H1 (cell line): ENCODE measurements at regions not wholly inside any gene's neighbourhood (a gene's known extent, or its start where the extent isn't known, plus 50 kb on each side); places are given as distances from the start of the nearest gene placed in this dataset.

ENCODE experiments used
- CTCF ChIA-PET: fragments of 300-600 bp; sonication (Branson Sonifier 250); formaldehyde crosslinking; loops from one replicate; lab custom pipeline; 2021; ENCODE audit not compliant: partially characterized antibody; lab: Charles Lee
- POLR2A ChIA-PET: fragments of 300-600 bp; sonication (Branson Sonifier 250); formaldehyde crosslinking; loops from one replicate; lab custom pipeline; 2021; ENCODE audit warnings: inconsistent platforms; ENCODE audit not compliant: partially characterized antibody; lab: Charles Lee
- DNase-seq, 2 experiments: peaks; one replicate each; pipeline versions ENCODE4 v3.0.0 to v3.0.0-alpha.2; 2010 to 2022; ENCODE audit warnings: low spot score in 2 of 2, low read depth in 1 of 2, mixed read lengths in 1 of 2
- FAIRE-seq: peaks from 2 replicates; lab custom pipeline; 2011; peaks lifted over from hg19 to GRCh38; lab: Jason Lieb, UNC
- H2AFZ ChIP-seq: 2 replicates; pipeline ENCODE4 v1.8.1; 2012; ENCODE audit warnings: low read length, inconsistent platforms
- H2AK5ac ChIP-seq: 2 replicates; pipeline ENCODE4 v1.6.1; 2013; ENCODE audit warnings: low read depth, low read length
- H2BK120ac ChIP-seq: replicated peaks from 2 replicates; pipeline ENCODE3; 2013; ENCODE audit warnings: low read depth, low read length, inconsistent platforms
- H2BK12ac ChIP-seq: 2 replicates; pipeline ENCODE4 v1.6.1; 2013; ENCODE audit warnings: low read depth, low read length
- H2BK15ac ChIP-seq: 2 replicates; pipeline ENCODE4 v1.6.1; 2013; ENCODE audit warnings: low read length
- H2BK20ac ChIP-seq: 2 replicates; pipeline ENCODE4 v1.6.1; 2013; ENCODE audit warnings: low read length
- H2BK5ac ChIP-seq: 2 replicates; pipeline ENCODE4 v1.6.1; 2013; ENCODE audit warnings: low read depth, low read length
- H3K14ac ChIP-seq: 2 replicates; pipeline ENCODE4 v1.6.1; 2013; ENCODE audit warnings: inconsistent platforms; ENCODE audit not compliant: insufficient read length
- H3K18ac ChIP-seq: 2 replicates; pipeline ENCODE4 v1.6.1; 2013; ENCODE audit warnings: low read length; ENCODE audit errors: extremely low read depth
- H3K23ac ChIP-seq: 2 replicates; pipeline ENCODE4 v1.6.1; 2013; ENCODE audit warnings: inconsistent platforms; ENCODE audit not compliant: insufficient read length
- H3K23me2 ChIP-seq: 2 replicates; pipeline ENCODE4 v1.6.1; 2013; ENCODE audit warnings: low read depth, low read length
- H3K27ac ChIP-seq: 2 replicates; pipeline ENCODE4 v1.6.1; 2011; ENCODE audit warnings: low read depth, low read length, inconsistent platforms
- H3K27me3 ChIP-seq, 4 experiments: replicated peaks in 1 of 4; 1 replicate in 1 of 4; 2 replicates in 3 of 4; pipeline versions ENCODE4 v1.6.1 to v1.8.1; 2011 to 2013; ENCODE audit warnings: low read length in 3 of 4, mild to moderate bottlenecking in 3 of 4, inconsistent platforms in 2 of 4, mixed read lengths in 2 of 4, moderate library complexity in 1 of 4; ENCODE audit not compliant: control insufficient read depth in 3 of 4, insufficient read depth in 3 of 4; ENCODE audit errors: extremely low read depth in 1 of 4
- H3K36me3 ChIP-seq, 4 experiments: 2 replicates each; pipeline versions ENCODE4 v1.6.1 to v1.8.1; 2011 to 2013; ENCODE audit warnings: mild to moderate bottlenecking in 4 of 4, low read length in 3 of 4, moderate library complexity in 2 of 4, control low read depth in 1 of 4, inconsistent platforms in 1 of 4; ENCODE audit not compliant: insufficient read depth in 4 of 4, control insufficient read depth in 2 of 4
- H3K4ac ChIP-seq: replicated peaks from 2 replicates; pipeline ENCODE3; 2013; ENCODE audit warnings: low read length, low read depth, mixed read lengths, inconsistent platforms; ENCODE audit not compliant: insufficient read length
- H3K4me1 ChIP-seq, 4 experiments: replicated peaks in 1 of 4; 1 replicate in 1 of 4; 2 replicates in 3 of 4; pipeline versions ENCODE4 v1.6.1 to v1.8.1; 2011 to 2013; ENCODE audit warnings: low read length in 3 of 4, inconsistent platforms in 2 of 4, mixed read lengths in 1 of 4; ENCODE audit not compliant: insufficient read depth in 4 of 4, control insufficient read depth in 3 of 4
- H3K4me2 ChIP-seq, 2 experiments: 2 replicates each; pipeline versions ENCODE4 v1.6.1 to v1.8.1; 2011 to 2013; ENCODE audit warnings: low read depth in 2 of 2, low read length in 2 of 2, control low read depth in 1 of 2, inconsistent platforms in 1 of 2, mild to moderate bottlenecking in 1 of 2; ENCODE audit not compliant: insufficient read depth in 1 of 2
- H3K4me3 ChIP-seq, 4 experiments: fragments of 200-600, 300-600 bp in 1 of 4; sonication (generic), shearing (Covaris generic), sonication (Bioruptor Twin) in 1 of 4; 2 replicates each; pipeline versions ENCODE4 v1.5.1 to v1.8.1; 2011 to 2016; ENCODE audit warnings: low read length in 4 of 4, low read depth in 3 of 4, control low read depth in 2 of 4, inconsistent platforms in 2 of 4, mild to moderate bottlenecking in 2 of 4, mixed read lengths in 1 of 4, moderate library complexity in 1 of 4; ENCODE audit not compliant: insufficient read depth in 2 of 4; ENCODE audit errors: extremely low read depth in 1 of 4
- H3K56ac ChIP-seq: replicated peaks from 2 replicates; pipeline ENCODE3; 2013; ENCODE audit warnings: low read depth, mild to moderate bottlenecking, mixed read lengths, low read length, inconsistent platforms; ENCODE audit not compliant: insufficient read length
- H3K79me1 ChIP-seq: 2 replicates; pipeline ENCODE4 v1.6.1; 2013; ENCODE audit warnings: low read depth, low read length, control low read depth
- H3K79me2 ChIP-seq, 2 experiments: 2 replicates each; pipeline versions ENCODE4 v1.6.1 to v1.8.1; 2012 to 2013; ENCODE audit warnings: low read length in 2 of 2, mild to moderate bottlenecking in 2 of 2, inconsistent platforms in 1 of 2; ENCODE audit not compliant: insufficient read depth in 2 of 2, control insufficient read depth in 1 of 2
- H3K9ac ChIP-seq, 4 experiments: replicated peaks in 1 of 4; 1 replicate in 1 of 4; 2 replicates in 3 of 4; pipeline versions ENCODE4 v1.6.1 to v1.8.1; 2011 to 2013; ENCODE audit warnings: low read depth in 3 of 4, low read length in 3 of 4, control low read depth in 2 of 4, mild to moderate bottlenecking in 2 of 4, moderate library complexity in 2 of 4, inconsistent platforms in 1 of 4; ENCODE audit errors: extremely low read depth in 1 of 4
- H3K9me3 ChIP-seq, 2 experiments: 2 replicates each; pipeline versions ENCODE4 v1.6.1 to v1.8.1; 2012 to 2013; ENCODE audit warnings: mild to moderate bottlenecking in 2 of 2, moderate library complexity in 2 of 2, control low read depth in 1 of 2, inconsistent platforms in 1 of 2, low read depth in 1 of 2, low read length in 1 of 2, mixed read lengths in 1 of 2; ENCODE audit not compliant: insufficient read depth in 2 of 2
- H4K20me1 ChIP-seq, 2 experiments: replicated peaks in 1 of 2; 2 replicates each; pipeline versions ENCODE3 to v1.8.1; 2011 to 2013; ENCODE audit warnings: inconsistent platforms in 2 of 2, low read length in 2 of 2, mild to moderate bottlenecking in 1 of 2; ENCODE audit not compliant: insufficient read depth in 2 of 2, control insufficient read depth in 1 of 2
- H4K5ac ChIP-seq: 2 replicates; pipeline ENCODE4 v1.6.1; 2013; ENCODE audit warnings: low read length, low read depth, mixed read lengths, inconsistent platforms; ENCODE audit not compliant: insufficient read length
- H4K8ac ChIP-seq: 2 replicates; pipeline ENCODE4 v1.8.0; 2013; ENCODE audit warnings: mild to moderate bottlenecking, moderate library complexity, low read length, inconsistent platforms; ENCODE audit not compliant: insufficient read depth; ENCODE audit errors: extremely low read depth
- H4K91ac ChIP-seq: replicated peaks from 2 replicates; pipeline ENCODE3; 2013; ENCODE audit warnings: low read length, mixed read lengths, inconsistent platforms; ENCODE audit not compliant: insufficient read length
- ASH2L ChIP-seq: fragments of 200-600, 300-600 bp; sonication (generic); IDR thresholded peaks from one replicate; pipeline ENCODE4 v1.7.1; 2017; ENCODE audit warnings: low read length
- BACH1 ChIP-seq: IDR thresholded peaks from 2 replicates; pipeline ENCODE4 v1.6.1; 2012; ENCODE audit warnings: low read length, improper control_type of control experiment
- CTBP2 ChIP-seq: IDR thresholded peaks from 2 replicates; pipeline ENCODE4 v1.7.0; 2011; ENCODE audit warnings: borderline replicate concordance, mild to moderate bottlenecking, moderate library complexity, mixed read lengths, low read length; ENCODE audit not compliant: insufficient read depth, insufficient read length
- SP2 ChIP-seq: IDR thresholded peaks from 2 replicates; pipeline ENCODE4 v1.6.1; 2012; ENCODE audit warnings: mild to moderate bottlenecking, low read length, inconsistent platforms
- ZNF274 ChIP-seq: IDR thresholded peaks from 2 replicates; pipeline ENCODE4 v1.7.0; 2012; ENCODE audit warnings: low read length, borderline replicate concordance; ENCODE audit errors: extremely low read depth
- WGBS, 2 experiments: shearing (Covaris generic) in 1 of 2; methylation state at CpG; one replicate each; pipeline versions ENCODE4 v1.1.6 to v1.1.7; 2013 to 2015; ENCODE audit warnings: low lambda C conversion rate in 2 of 2, mixed read lengths in 2 of 2, inconsistent platforms in 1 of 2, low coverage in 1 of 2, missing lambda C conversion rate in 1 of 2; ENCODE audit not compliant: insufficient replicate concordance in 2 of 2, insufficient coverage in 1 of 2, insufficient read length in 1 of 2; ENCODE audit errors: extremely low coverage in 1 of 2, missing lambda C conversion rate in 1 of 2; 5-methylcytosine and 5-hydroxymethylcytosine counted together
- TF ChIP-seq, protein P1 (sequence below): IDR thresholded peaks from 2 replicates; pipeline ENCODE4 v1.6.1; 2012; ENCODE audit warnings: inconsistent platforms

DNA sequence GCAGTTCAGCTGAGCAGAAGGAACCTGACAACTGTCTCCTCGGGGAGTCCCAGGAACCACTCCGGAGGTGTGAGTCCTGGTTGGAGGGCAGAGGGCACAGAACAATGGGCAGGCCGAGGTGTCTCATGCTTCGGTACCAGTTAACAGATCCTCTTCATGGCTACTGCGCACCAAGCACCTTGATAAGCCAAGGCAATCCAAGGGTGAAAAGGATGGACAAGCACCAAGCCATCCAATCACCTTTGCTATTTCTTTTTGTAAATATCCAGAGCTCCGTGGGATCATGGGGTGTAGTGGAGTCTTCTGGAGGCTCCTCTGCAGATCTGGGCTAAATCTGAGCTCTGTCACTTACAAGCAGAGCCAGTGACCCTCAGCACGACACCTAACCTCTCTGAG, 233.5 kb downstream of the WDR11 start:
- no peak overlapping the region for H2BK20ac ChIP-seq
- no peak overlapping the region for H3K4me2 ChIP-seq
- H3K14ac ChIP-seq, result no peak overlapping the region
- no peak overlapping the region for H3K18ac ChIP-seq
- no peak overlapping the region for H3K23ac ChIP-seq
- no peak overlapping the region; the same call in 1 of the 2 replicates for H2AK5ac ChIP-seq
- FAIRE-seq, result no peak
- H3K56ac ChIP-seq, result no peak overlapping the region
- CTCF ChIA-PET, result interaction anchor here (1.2 to 4.3 kb wide), 2 partner anchors 8 to 14 kb away, joined by 3 to 27 read pairs; no protein-coding TSS in a partner anchor
- peaks cover 0 to 10% (median 0%) of the 10 kb centered on the region in 4 experiments; a peak in 1 of 7 replicates for H3K4me1 ChIP-seq
- no peaks in the 10 kb centered on the region for H3K79me1 ChIP-seq
- no peak overlapping the region for H2BK120ac ChIP-seq
- H2BK12ac ChIP-seq, result no peak overlapping the region
- H2BK5ac ChIP-seq, result no peak overlapping the region
- H3K4me3 ChIP-seq, result no peak overlapping the region
- no peak overlapping the region for H2AFZ ChIP-seq
- peaks cover 0 to 5% of the 10 kb centered on the region in 2 experiments for H4K20me1 ChIP-seq
- no peak for TF ChIP-seq BACH1
- TF ChIP-seq CTBP2, result no peak
- TF ChIP-seq ASH2L, result no peak
- TF ChIP-seq ZNF274, result no peak
- TF ChIP-seq, protein P1, sequence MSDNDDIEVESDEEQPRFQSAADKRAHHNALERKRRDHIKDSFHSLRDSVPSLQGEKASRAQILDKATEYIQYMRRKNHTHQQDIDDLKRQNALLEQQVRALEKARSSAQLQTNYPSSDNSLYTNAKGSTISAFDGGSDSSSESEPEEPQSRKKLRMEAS, result no peak
- TF ChIP-seq SP2, result no peak
- no peak overlapping the region for H3K4ac ChIP-seq
- POLR2A ChIA-PET, result interaction anchor here (0.9 kb wide), 1 partner anchor 24 kb away, joined by 3 read pairs; no protein-coding TSS in a partner anchor
- no peaks in the 10 kb centered on the region for H3K9me3 ChIP-seq
- no peak overlapping the region for H4K5ac ChIP-seq
- H4K91ac ChIP-seq, result no peak overlapping the region
- no peak overlapping the region for H3K9ac ChIP-seq
- H3K23me2 ChIP-seq, result no peaks in the 10 kb centered on the region
- peaks cover 0 to 2% (median 0%) of the 10 kb centered on the region in 4 experiments; a peak in 1 of 7 replicates for H3K27me3 ChIP-seq
- H4K8ac ChIP-seq, result no peak overlapping the region
- 96% methylated on average over 7 of the region's 7 CpGs; no CpG with 5 or more reads in 1 of the 2 experiments for WGBS, 2 experiments
- no peaks in the 10 kb centered on the region for H3K79me2 ChIP-seq
- no peak overlapping the region for H3K27ac ChIP-seq
- H3K36me3 ChIP-seq, result no peaks in the 10 kb centered on the region
- no peak overlapping the region for H2BK15ac ChIP-seq
- DNase-seq, result no peak
